GM23248 (cell line): ENCODE measurements at regions not wholly inside any gene's neighbourhood (a gene's known extent, or its start where the extent isn't known, plus 50 kb on each side); places are given as distances from the start of the nearest gene placed in this dataset.
A peak's percentile ranks its signal among the peaks of the same experiment; 100 is the strongest.

ENCODE experiments used
- DNase-seq: peaks from one replicate; pipeline ENCODE4 v3.0.0-alpha.2; 2015
- H2AFZ ChIP-seq: fragments of 200-600 bp; sonication (generic); 2 replicates; pipeline ENCODE4 v1.6.1; 2016; ENCODE audit warnings: antibody characterized with exemption
- H3F3A ChIP-seq: fragments of 200-600 bp; sonication (generic); 2 replicates; pipeline ENCODE4 v1.6.1; 2016; ENCODE audit warnings: mild to moderate bottlenecking, antibody characterized with exemption, mixed run types; ENCODE audit not compliant: insufficient read depth
- H3K27ac ChIP-seq: fragments of 200-600 bp; sonication (generic); 2 replicates; pipeline ENCODE4 v1.5.1; 2016; ENCODE audit warnings: mild to moderate bottlenecking
- H3K27me3 ChIP-seq: fragments of 200-600 bp; sonication (generic); replicated peaks from 2 replicates; pipeline ENCODE4 v1.6.1; 2016; ENCODE audit warnings: mild to moderate bottlenecking; ENCODE audit not compliant: insufficient read depth
- H3K36me3 ChIP-seq: fragments of 200-600 bp; sonication (generic); 2 replicates; pipeline ENCODE4 v1.6.1; 2016; ENCODE audit warnings: low read depth, mild to moderate bottlenecking
- H3K4me1 ChIP-seq: fragments of 200-600 bp; sonication (generic); 2 replicates; pipeline ENCODE4 v1.6.1; 2016; ENCODE audit warnings: mild to moderate bottlenecking; ENCODE audit not compliant: insufficient read depth
- H3K4me2 ChIP-seq: fragments of 200-600 bp; sonication (generic); one replicate; pipeline ENCODE4 v1.6.1; 2016; ENCODE audit warnings: mild to moderate bottlenecking; ENCODE audit not compliant: unreplicated experiment
- H3K4me3 ChIP-seq: fragments of 200-600 bp; sonication (generic); 2 replicates; pipeline ENCODE4 v1.5.1; 2016; ENCODE audit warnings: mild to moderate bottlenecking
- H3K79me2 ChIP-seq: fragments of 200-600 bp; sonication (generic); 2 replicates; pipeline ENCODE4 v1.6.1; 2016; ENCODE audit warnings: mild to moderate bottlenecking; ENCODE audit not compliant: insufficient read depth
- H3K9ac ChIP-seq: fragments of 200-600 bp; sonication (generic); 2 replicates; pipeline ENCODE4 v1.6.1; 2016; ENCODE audit warnings: mild to moderate bottlenecking
- H3K9me2 ChIP-seq: fragments of 200-600 bp; sonication (generic); 2 replicates; pipeline ENCODE4 v1.6.1; 2016; ENCODE audit warnings: mixed run types, mild to moderate bottlenecking, moderate library complexity; ENCODE audit not compliant: insufficient read depth
- H3K9me3 ChIP-seq: fragments of 200-600 bp; sonication (generic); one replicate; pipeline ENCODE4 v1.6.1; 2017; ENCODE audit warnings: low read depth
- H4K20me1 ChIP-seq: fragments of 200-600 bp; sonication (generic); 2 replicates; pipeline ENCODE4 v1.6.0; 2016; ENCODE audit not compliant: insufficient read depth
- EZH2 ChIP-seq: fragments of 200-600 bp; sonication (generic); IDR thresholded peaks from 2 replicates; pipeline ENCODE4 v1.6.1; 2018; ENCODE audit warnings: antibody characterized with exemption, mild to moderate bottlenecking; ENCODE audit not compliant: insufficient read depth, poor library complexity, severe bottlenecking
- EZH2phosphoT487 ChIP-seq: fragments of 200-600 bp; sonication (generic); IDR thresholded peaks from 2 replicates; pipeline ENCODE4 v1.6.1; 2018; ENCODE audit warnings: antibody characterized with exemption, moderate library complexity, mild to moderate bottlenecking, low read depth; ENCODE audit not compliant: insufficient read depth
- WGBS, 2 experiments: methylation state at CpG; one replicate each; pipeline ENCODE4 v1.1.6; 2015 to 2017; ENCODE audit warnings: low lambda C conversion rate in 2 of 2, low coverage in 1 of 2; ENCODE audit errors: missing lambda C conversion rate in 2 of 2; 5-methylcytosine and 5-hydroxymethylcytosine counted together
- in situ Hi-C: fragments of 300-500 bp; cut with MboI; formaldehyde crosslinking; loops from 2 replicates; pipeline ENCODE4 v1.15.0; 2020

- Histone ChIP-seq H2AFZ (no peak overlapping the region), H3K9me3 (no peaks in the 10 kb centered on the region), H4K20me1 (no peaks in the 10 kb centered on the region), H3K27me3 (no peaks in the 10 kb centered on the region), H3K4me2 (no peak overlapping the region), H3K9me2 (peaks cover 5% of the 10 kb centered on the region; the same call in 1 of the 2 replicates), H3K79me2 (no peaks in the 10 kb centered on the region), H3K27ac (no peak overlapping the region), H3K4me1 (peaks cover 35% of the 10 kb centered on the region), H3F3A (peaks cover 33% of the 10 kb centered on the region), H3K36me3 (no peaks in the 10 kb centered on the region), H3K9ac (no peak overlapping the region), H3K4me3 (no peak overlapping the region)
- TF ChIP-seq EZH2phosphoT487 (no peak), EZH2 (no peak)
- DNase-seq, result no peak
- 97 to 99% methylated on average over 7 of the region's 7 CpGs for WGBS, 2 experiments
- in situ Hi-C loops, result no loop called here
Measured at GRCh38 chr10:52481986-52482555, 168.0 kb downstream of the DKK1 start.

- Histone ChIP-seq H3K27ac (no peak overlapping the region), H3F3A (peaks cover 47% of the 10 kb centered on the region), H3K27me3 (no peaks in the 10 kb centered on the region), H3K36me3 (no peaks in the 10 kb centered on the region), H3K4me2 (no peak overlapping the region), H4K20me1 (no peaks in the 10 kb centered on the region), H3K4me1 (peaks cover 50% of the 10 kb centered on the region), H3K79me2 (no peaks in the 10 kb centered on the region), H2AFZ (no peak overlapping the region), H3K9ac (no peak overlapping the region), H3K4me3 (no peak overlapping the region), H3K9me2 (peaks cover 5% of the 10 kb centered on the region; the same call in 1 of the 2 replicates), H3K9me3 (no peaks in the 10 kb centered on the region)
- no peak for DNase-seq
- TF ChIP-seq EZH2 (no peak), EZH2phosphoT487 (no peak)
- 96 to 98% methylated on average over 3 of the region's 3 CpGs for WGBS, 2 experiments
- in situ Hi-C loops, result no loop called here
Measured at GRCh38 chr10:52483587-52483986, 169.5 kb downstream of the DKK1 start.

GRCh38 chr10:52484206-52485065 is 170.4 kb downstream of the DKK1 start:
- Histone ChIP-seq H3K27me3 (no peaks in the 10 kb centered on the region), H3K36me3 (no peaks in the 10 kb centered on the region)
- in situ Hi-C loops, result loop anchor here (5.0 kb wide), 1 partner anchor 172 kb away; the partner anchor contains the start of gene DKK1

GRCh38 chr10:52485462-52485861 is 171.4 kb downstream of the DKK1 start:
- H3K27ac ChIP-seq, result peak overlapping the region; percentile 76
- peaks cover 5% of the 10 kb centered on the region; the same call in 1 of the 2 replicates for H3K9me2 ChIP-seq
- no peaks in the 10 kb centered on the region for H3K79me2 ChIP-seq
- H3F3A ChIP-seq, result peaks cover 50% of the 10 kb centered on the region
- in situ Hi-C loops, result loop anchor here (5.0 kb wide), 1 partner anchor 173 kb away; the partner anchor contains the start of gene DKK1
- no peak overlapping the region for H3K4me3 ChIP-seq
- DNase-seq, result peak; percentile 25
- H2AFZ ChIP-seq, result peak overlapping the region; percentile 47
- 8 to 17% methylated on average over 1 of the region's 1 CpG for WGBS, 2 experiments
- H3K27me3 ChIP-seq, result no peaks in the 10 kb centered on the region
- peak overlapping the region; percentile 23 for H3K4me2 ChIP-seq
- H4K20me1 ChIP-seq, result no peaks in the 10 kb centered on the region
- peaks cover 62% of the 10 kb centered on the region for H3K4me1 ChIP-seq
- no peaks in the 10 kb centered on the region for H3K36me3 ChIP-seq
- no peaks in the 10 kb centered on the region for H3K9me3 ChIP-seq
- no peak overlapping the region for H3K9ac ChIP-seq
- TF ChIP-seq EZH2phosphoT487 (no peak), EZH2 (no peak)

More at GRCh38 chr10:52484206-52485065, 170.4 kb downstream of the DKK1 start:
- Histone ChIP-seq H4K20me1 (no peaks in the 10 kb centered on the region), H3K27ac (peak overlapping the region; percentile 76), H3F3A (peaks cover 50% of the 10 kb centered on the region), H3K9ac (no peak overlapping the region), H2AFZ (peak overlapping the region; percentile 30), H3K9me2 (peaks cover 5% of the 10 kb centered on the region; the same call in 1 of the 2 replicates), H3K4me2 (peak overlapping the region; percentile 52), H3K9me3 (no peaks in the 10 kb centered on the region), H3K4me1 (peaks cover 57% of the 10 kb centered on the region), H3K79me2 (no peaks in the 10 kb centered on the region), H3K4me3 (no peak overlapping the region)
- 35 to 46% methylated on average over 3 of the region's 3 CpGs for WGBS, 2 experiments
- DNase-seq, result peak; percentile 65
- TF ChIP-seq EZH2phosphoT487, result no peak
- no peak for TF ChIP-seq EZH2
